ENCODE measurements at regions not wholly inside any gene's neighbourhood (a gene's known extent, or its start where the extent isn't known, plus 50 kb on each side); places are given as distances from the start of the nearest gene placed in this dataset.

GRCh38 chr14:53766601-53767000, 190.0 kb downstream of the BMP4 start:
- no peak overlapping the region for H2AFZ ChIP-seq (ENCODE audit: low read length)
- no peak overlapping the region for H2BK15ac ChIP-seq (ENCODE audit: low read depth, low read length)
- no peaks in the 10 kb centered on the region for H3K23me2 ChIP-seq (ENCODE audit: insufficient read length, low read depth, low read length, poor library complexity, severe bottlenecking)
- no peaks in the 10 kb centered on the region; the same call in 1 of the 2 replicates for H3K79me2 ChIP-seq (ENCODE audit: insufficient read depth, low read length)
- no peaks in the 10 kb centered on the region for H3K36me3 Mint-ChIP-seq (ENCODE audit: insufficient read depth in 1 of 3, low read depth in 3 of 3)
- H2BK12ac ChIP-seq (ENCODE audit: insufficient read length, low read depth, low read length): no peak overlapping the region
- H3K14ac ChIP-seq (ENCODE audit: insufficient read depth, low read length): no peak overlapping the region
- H3K27me3 ChIP-seq (ENCODE audit: insufficient read depth, low read length): no peaks in the 10 kb centered on the region
- H3K9ac ChIP-seq (ENCODE audit: extremely low read depth, insufficient read length, low read length): no peak overlapping the region
- H3K4me1 Mint-ChIP-seq: no peaks in the 10 kb centered on the region
- no peaks in the 10 kb centered on the region for H3K9me3 ChIP-seq (ENCODE audit: control insufficient read depth, low read depth, low read length)
- H4K20me1 ChIP-seq (ENCODE audit: control insufficient read depth, insufficient read depth, insufficient read length): no peaks in the 10 kb centered on the region
- H3K56ac ChIP-seq (ENCODE audit: insufficient read length, low read depth, low read length): no peak overlapping the region
- no peak overlapping the region for H2BK20ac ChIP-seq (ENCODE audit: low read depth, low read length, poor library complexity, severe bottlenecking)
- H3K79me1 ChIP-seq (ENCODE audit: insufficient read depth, low read depth, low read length, poor library complexity, severe bottlenecking): no peaks in the 10 kb centered on the region
- no peaks in the 10 kb centered on the region for H3K9me3 Mint-ChIP-seq
- no peak overlapping the region for H4K8ac ChIP-seq (replicated peaks; ENCODE audit: insufficient read length, low read depth, low read length)
- H3K4ac ChIP-seq (ENCODE audit: low read depth, low read length): no peak overlapping the region
- H4K91ac ChIP-seq (ENCODE audit: insufficient read length, low read depth, low read length): no peak overlapping the region
- H3K27ac ChIP-seq (ENCODE audit: insufficient read length, low read depth, low read length): no peak overlapping the region
- DNase-seq: no peak
- no peak overlapping the region for H3K4me2 ChIP-seq (ENCODE audit: insufficient read depth, insufficient read length, low read length)
- H3K4me1 ChIP-seq (ENCODE audit: insufficient read depth, low read length): no peaks in the 10 kb centered on the region
- TF ChIP-seq CTCF (conservative IDR thresholded peaks at IDR 0.05): no peak
- no peaks in the 10 kb centered on the region for H3K27me3 Mint-ChIP-seq (ENCODE audit: low read depth)
- no peak overlapping the region for H2BK5ac ChIP-seq (ENCODE audit: insufficient read length, low read length)
- H3K18ac ChIP-seq (ENCODE audit: insufficient read length, low read depth, low read length): no peak overlapping the region
- no peak overlapping the region for H3K23ac ChIP-seq (ENCODE audit: insufficient read length, low read depth, low read length)
- H3K27ac Mint-ChIP-seq: no peak overlapping the region
- H2BK120ac ChIP-seq (ENCODE audit: low read depth, low read length, poor library complexity, severe bottlenecking): no peak overlapping the region
- H3K4me3 Mint-ChIP-seq: no peak overlapping the region
- no peak overlapping the region for H3T11ph ChIP-seq (ENCODE audit: low read length)
- no peak overlapping the region for H4K5ac ChIP-seq (ENCODE audit: insufficient read length, low read depth, low read length)
- no peak overlapping the region for H2AK5ac ChIP-seq (ENCODE audit: insufficient read length, low read length)
